ENCODE measurements at regions not wholly inside any gene's neighbourhood (a gene's known extent, or its start where the extent isn't known, plus 50 kb on each side); places are given as distances from the start of the nearest gene placed in this dataset.

DNA sequence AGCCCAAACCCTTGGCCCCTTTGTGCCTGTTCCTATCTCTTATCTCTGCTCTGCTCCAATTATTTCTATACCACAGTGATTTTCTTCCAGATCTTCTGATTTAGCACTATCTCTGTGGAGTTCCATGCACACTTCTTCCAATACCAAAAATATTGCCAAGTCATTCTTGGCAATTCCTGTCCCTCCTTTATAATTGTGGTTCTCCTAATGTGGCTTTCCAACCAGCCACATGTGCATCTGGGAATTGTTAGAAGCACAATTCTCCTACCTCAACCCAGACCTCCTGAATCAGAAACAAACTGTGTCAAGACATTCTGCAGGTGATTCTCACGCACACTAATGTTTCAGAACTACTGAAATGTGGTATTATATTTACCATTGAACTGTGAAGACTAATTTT is 447.8 kb upstream of the IGFBP3 start:
- POLR2A ChIA-PET (ENCODE audit: unreplicated experiment) = no interaction called here
- H2AK5ac ChIP-seq (ENCODE audit: low read depth, low read length) = 0 out of 2 replicates have a peak overlapping the region, but pooled peaks have one; percentile 61

More for the DNA sequence above, 447.8 kb upstream of the IGFBP3 start:
- dilution Hi-C loops (cut with HindIII; ENCODE audit: low sequenced_read_pairs, unreplicated experiment) = no loop called here
- peak overlapping the region; percentile 56 for H3K4ac ChIP-seq (ENCODE audit: low read depth, low read length)
- peak overlapping the region; percentile 82; the same call in 1 of the 2 replicates for H3K14ac ChIP-seq (replicated peaks; ENCODE audit: low read depth, low read length)
- in situ Hi-C loops (cut with MboI; ENCODE audit: low sequenced_read_pairs) = no loop called here
- H4K8ac ChIP-seq (ENCODE audit: low read depth in 2 of 2, low read length in 2 of 2) = no peak overlapping the region
- TF ChIP-seq NFE2L2 (IDR thresholded peaks at IDR 0.05; ENCODE audit: low read depth, low read length) (peak; percentile 47; the same call in 1 of the 2 replicates), MXI1 (IDR thresholded peaks at IDR 0.05; ENCODE audit: borderline replicate concordance, low read depth, low read length) (no peak), BHLHE40 (IDR thresholded peaks at IDR 0.05; ENCODE audit: low read depth, low read length) (no peak), FOS (IDR thresholded peaks at IDR 0.05; ENCODE audit: low read depth, low read length) (no peak), MAZ (IDR thresholded peaks at IDR 0.05; ENCODE audit: borderline replicate concordance, low read depth, low read length) (no peak)
- TF ChIP-seq, protein P1, sequence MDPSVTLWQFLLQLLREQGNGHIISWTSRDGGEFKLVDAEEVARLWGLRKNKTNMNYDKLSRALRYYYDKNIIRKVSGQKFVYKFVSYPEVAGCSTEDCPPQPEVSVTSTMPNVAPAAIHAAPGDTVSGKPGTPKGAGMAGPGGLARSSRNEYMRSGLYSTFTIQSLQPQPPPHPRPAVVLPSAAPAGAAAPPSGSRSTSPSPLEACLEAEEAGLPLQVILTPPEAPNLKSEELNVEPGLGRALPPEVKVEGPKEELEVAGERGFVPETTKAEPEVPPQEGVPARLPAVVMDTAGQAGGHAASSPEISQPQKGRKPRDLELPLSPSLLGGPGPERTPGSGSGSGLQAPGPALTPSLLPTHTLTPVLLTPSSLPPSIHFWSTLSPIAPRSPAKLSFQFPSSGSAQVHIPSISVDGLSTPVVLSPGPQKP (IDR thresholded peaks at IDR 0.05; ENCODE audit: borderline replicate concordance, low read depth, low read length) = no peak
- TF ChIP-seq, protein P2, sequence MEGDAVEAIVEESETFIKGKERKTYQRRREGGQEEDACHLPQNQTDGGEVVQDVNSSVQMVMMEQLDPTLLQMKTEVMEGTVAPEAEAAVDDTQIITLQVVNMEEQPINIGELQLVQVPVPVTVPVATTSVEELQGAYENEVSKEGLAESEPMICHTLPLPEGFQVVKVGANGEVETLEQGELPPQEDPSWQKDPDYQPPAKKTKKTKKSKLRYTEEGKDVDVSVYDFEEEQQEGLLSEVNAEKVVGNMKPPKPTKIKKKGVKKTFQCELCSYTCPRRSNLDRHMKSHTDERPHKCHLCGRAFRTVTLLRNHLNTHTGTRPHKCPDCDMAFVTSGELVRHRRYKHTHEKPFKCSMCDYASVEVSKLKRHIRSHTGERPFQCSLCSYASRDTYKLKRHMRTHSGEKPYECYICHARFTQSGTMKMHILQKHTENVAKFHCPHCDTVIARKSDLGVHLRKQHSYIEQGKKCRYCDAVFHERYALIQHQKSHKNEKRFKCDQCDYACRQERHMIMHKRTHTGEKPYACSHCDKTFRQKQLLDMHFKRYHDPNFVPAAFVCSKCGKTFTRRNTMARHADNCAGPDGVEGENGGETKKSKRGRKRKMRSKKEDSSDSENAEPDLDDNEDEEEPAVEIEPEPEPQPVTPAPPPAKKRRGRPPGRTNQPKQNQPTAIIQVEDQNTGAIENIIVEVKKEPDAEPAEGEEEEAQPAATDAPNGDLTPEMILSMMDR (conservative IDR thresholded peaks at IDR 0.05; ENCODE audit: low read depth, low read length) = no peak
- CTCF ChIA-PET = interaction anchor here (0.6 to 0.8 kb wide), 2 partner anchors 446 to 480 kb away, joined by 3 read pairs; no protein-coding TSS in a partner anchor
- DNase-seq (no peak), ATAC-seq (ENCODE audit: low read depth) (no peak)
- peak overlapping the region; percentile 64 for H2BK120ac ChIP-seq (ENCODE audit: low read depth, low read length)
- peak overlapping the region; percentile 67; the same call in 1 of the 2 replicates for H2BK20ac ChIP-seq (ENCODE audit: low read depth, low read length)
- H2AK9ac ChIP-seq (replicated peaks; ENCODE audit: low read depth, low read length, poor library complexity) = no peak overlapping the region
- peaks cover 3% of the 10 kb centered on the region for H3K4me1 ChIP-seq (ENCODE audit: control insufficient read depth, insufficient read depth, low read length)
- peak overlapping the region; percentile 53; the same call in 2 of the 3 replicates for H2BK15ac ChIP-seq (ENCODE audit: low read depth, low read length)
- H3K27ac ChIP-seq (ENCODE audit: insufficient read depth, low read length) = no peak overlapping the region
- H3K9ac ChIP-seq (ENCODE audit: low read depth, low read length) = no peak overlapping the region
- intact Hi-C loops (cut with micrococcal nuclease) = loop anchor here (10.0 kb wide), 1 partner anchor 566 kb away; no protein-coding TSS in a partner anchor
- no TSS peak for BruUV-seq (replicated peaks)
- H3K9me3 ChIP-seq (ENCODE audit: control insufficient read depth, insufficient read depth, low read length) = no peaks in the 10 kb centered on the region
- no peaks in the 10 kb centered on the region for H3K27me3 ChIP-seq (ENCODE audit: control insufficient read depth, insufficient read depth, low read length)
- peaks cover 2% of the 10 kb centered on the region; the same call in 1 of the 2 replicates for H3K9me1 ChIP-seq (ENCODE audit: insufficient read depth, low read length)
- no peak overlapping the region for H3K4me2 ChIP-seq (ENCODE audit: low read depth, low read length)
- no peak overlapping the region for H2BK5ac ChIP-seq (ENCODE audit: low read depth, low read length, poor library complexity, severe bottlenecking)
- H3K79me1 ChIP-seq (ENCODE audit: low read depth in 1 of 2, low read length in 2 of 2) = no peaks in the 10 kb centered on the region
- H4K91ac ChIP-seq (ENCODE audit: insufficient read depth, low read depth, low read length) = peak overlapping the region; percentile 50; the same call in 1 of the 2 replicates
- H3K23ac ChIP-seq (ENCODE audit: low read depth, low read length) = no peak overlapping the region
- WGBS, 2 experiments (ENCODE audit: extremely low coverage in 2 of 2, insufficient read length in 1 of 2) = no CpG with 5 or more reads among the region's 1 CpG
- H4K20me1 ChIP-seq (ENCODE audit: insufficient read depth, low read length) = no peaks in the 10 kb centered on the region
- no peak overlapping the region for H2AFZ ChIP-seq (replicated peaks; ENCODE audit: low read length, poor library complexity)
- H3K36me3 ChIP-seq (ENCODE audit: control insufficient read depth, insufficient read depth, low read length) = no peaks in the 10 kb centered on the region
- no peak overlapping the region for H4K5ac ChIP-seq (ENCODE audit: low read depth, low read length)
- no peak overlapping the region for H3K4me3 ChIP-seq (ENCODE audit: insufficient read depth, low read depth, low read length)
- no peak overlapping the region; the same call in 1 of the 2 replicates for H3K18ac ChIP-seq (ENCODE audit: low read depth, low read length)
- no peak overlapping the region for H3K56ac ChIP-seq (ENCODE audit: extremely low read depth, insufficient read depth, low read length)

Measured in IMR-90 (cell line).